AG08395 (cell line): ENCODE measurements at regions not wholly inside any gene's neighbourhood (a gene's known extent, or its start where the extent isn't known, plus 50 kb on each side); places are given as distances from the start of the nearest gene placed in this dataset.
"Not testable (repeated sequence)": the region's sequence is repeated elsewhere in the genome, so short reads cannot be mapped to it uniquely, and the experiment has no call there.

Source experiments
- DNase-seq: peaks from one replicate; pipeline ENCODE4 v3.0.0; 2012; ENCODE audit warnings: mixed read lengths, low spot score

DNA sequence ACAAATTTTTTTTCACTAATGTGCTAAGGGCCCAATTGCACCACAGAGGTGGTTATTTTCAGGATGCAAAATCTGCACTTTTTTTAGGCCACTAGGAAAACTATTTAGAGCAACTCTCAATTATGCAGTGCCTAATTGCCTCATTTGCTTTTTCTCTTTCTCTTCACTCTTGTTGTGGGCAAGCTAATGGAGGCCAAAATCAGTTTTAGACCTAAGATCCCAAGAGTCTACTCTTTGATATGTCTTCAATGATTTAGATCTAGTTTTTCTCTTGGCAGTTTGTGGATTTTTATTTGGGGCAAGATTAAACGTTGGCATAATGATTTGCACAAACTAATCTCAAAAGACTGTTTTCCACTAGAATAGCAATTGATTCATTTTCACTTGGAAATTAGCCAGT, 1996.9 kb downstream of the LRRC4C start:
- DNase-seq = no peak

DNA sequence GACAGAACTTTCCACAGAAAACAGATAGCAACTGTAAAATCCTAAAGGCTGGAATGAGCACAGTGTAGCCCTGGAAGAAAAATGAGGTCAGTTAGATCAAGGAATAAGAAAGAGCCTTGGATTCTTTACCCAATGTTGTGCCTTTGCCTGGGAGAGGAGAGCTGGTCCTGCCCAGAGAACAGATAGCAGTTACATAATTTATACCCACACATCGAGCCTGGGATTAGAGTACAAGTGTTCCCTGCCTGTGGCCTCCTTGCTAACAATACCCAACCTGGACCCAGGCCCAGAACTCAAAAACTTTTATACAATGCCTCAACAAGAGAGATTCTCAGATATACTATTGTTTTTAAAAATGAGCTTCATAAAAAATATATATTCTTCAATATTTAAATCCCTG, 1998.4 kb downstream of the LRRC4C start:
- DNase-seq = no peak

DNA sequence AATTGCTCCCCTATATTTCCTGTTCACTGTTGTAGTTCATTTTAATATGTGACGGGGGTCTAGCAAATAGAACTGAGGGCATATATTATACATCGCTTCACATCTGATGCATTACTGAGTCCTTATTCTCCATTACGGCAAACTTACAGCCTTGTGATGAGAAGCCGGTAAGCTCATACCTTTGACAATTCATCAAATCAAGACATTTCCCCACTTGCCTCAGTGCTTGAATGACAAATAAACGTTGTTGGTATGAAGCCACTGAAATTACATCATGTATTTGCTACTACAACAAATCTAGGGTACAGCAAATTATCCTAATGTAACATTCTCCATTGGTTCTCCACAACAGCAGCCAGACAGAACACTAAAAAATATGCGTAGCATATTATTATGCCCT, 1999.8 kb downstream of the LRRC4C start:
- no peak for DNase-seq

DNA sequence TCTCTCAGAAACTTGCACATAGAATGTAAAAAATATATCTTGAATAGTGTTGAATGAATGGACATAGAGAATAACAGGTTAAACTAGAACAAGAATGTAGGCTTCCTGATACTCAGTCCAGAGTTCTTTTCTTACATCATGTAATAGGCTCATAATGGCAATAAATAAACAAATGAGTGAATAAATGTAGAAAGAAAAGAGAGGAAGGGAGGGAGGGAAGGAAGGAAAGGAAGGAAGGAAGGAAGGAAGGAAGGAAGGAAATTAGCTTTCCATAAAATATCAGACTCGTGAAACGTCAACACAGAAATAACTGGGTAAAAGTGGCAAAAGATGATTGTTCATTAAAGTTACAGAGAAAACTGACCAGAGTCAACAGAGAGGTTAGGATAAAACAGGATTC, 2001.0 kb downstream of the LRRC4C start:
- DNase-seq = no peak

DNA sequence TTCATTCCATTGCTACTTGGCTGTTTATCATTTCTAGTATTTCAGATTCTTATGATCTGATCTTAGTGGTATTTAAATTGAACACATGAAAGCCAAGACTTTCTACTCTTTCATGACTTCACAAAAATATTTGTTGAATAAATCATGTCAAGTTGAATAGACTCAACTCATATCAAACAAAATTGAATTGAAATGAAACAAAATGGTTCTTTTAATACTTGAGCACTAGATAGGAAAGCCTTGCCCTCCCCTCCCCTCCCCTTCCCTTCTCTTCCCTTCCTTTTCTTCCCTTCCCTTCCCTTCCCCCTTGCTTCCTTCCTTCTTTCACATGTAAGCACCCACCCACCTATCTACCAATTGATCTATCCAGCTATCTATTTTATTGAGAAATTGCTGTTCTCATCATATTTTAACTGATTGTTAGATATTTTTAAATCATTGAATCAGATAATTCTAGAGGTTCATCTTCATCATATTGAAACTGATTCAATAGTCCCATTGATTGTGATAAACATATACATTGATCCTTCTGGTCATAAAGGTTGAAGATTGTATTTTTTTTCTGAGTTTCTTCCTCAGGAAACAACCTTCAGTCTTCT, 2015.9 kb downstream of the LRRC4C start:
- DNase-seq = no peak

DNA sequence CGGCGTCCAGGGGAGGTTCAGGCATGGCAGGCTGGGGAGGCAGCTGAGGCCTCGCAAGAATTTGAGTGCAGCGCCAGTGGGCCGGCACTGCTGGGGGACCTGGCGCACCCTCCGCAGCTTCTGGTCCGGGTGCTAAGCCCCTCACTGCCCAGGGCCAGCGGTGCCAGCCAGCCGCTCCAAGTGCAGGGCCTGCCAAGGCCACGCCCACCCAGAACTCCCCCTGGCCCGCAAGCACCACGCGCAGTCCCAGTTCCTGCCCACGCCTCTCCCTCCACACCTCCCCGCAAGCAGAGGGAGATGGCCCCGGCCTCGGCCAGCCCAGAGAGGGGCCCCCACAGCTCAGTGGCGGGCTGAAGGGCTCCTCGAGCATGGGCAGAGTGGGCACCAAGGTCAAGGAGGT, 2017.3 kb downstream of the LRRC4C start:
- DNase-seq = no peak

DNA sequence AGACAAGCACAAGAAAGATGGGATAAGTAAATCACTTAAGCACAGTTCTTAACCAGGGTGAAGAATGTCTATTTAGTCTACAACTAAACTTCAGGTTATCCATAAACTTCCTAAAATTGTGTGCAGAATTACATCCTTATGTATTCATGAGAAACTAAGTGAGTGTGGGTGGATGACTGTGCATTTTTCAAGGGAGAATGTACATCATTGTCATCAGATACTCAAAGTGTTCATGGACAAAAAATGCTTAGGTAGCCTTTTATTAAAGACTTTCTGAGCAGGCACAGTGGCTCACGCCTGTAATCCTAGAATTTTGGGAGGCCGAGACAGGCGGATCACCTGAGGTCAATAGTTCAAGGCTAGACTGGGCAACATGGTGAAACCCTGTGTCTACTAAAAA, 2023.8 kb downstream of the LRRC4C start:
- no peak for DNase-seq

DNA sequence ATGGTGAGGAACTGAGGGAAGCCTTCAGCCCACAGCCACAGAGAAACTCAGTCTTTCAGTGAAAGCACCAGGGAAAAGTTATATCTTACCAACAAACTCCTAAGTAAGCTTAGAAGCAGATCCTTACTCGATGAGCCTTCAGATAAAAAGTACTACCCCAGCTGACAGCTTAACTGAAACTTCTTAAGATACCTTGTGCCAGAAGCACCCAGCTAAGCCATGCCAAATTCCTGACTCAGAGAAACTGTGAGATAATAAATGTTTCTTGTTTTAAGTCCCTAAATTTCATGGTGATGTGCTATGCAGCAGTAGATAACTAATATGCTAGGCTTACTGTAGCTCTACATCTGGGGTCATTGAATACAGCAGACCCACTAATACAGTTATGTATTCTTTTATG, 2025.0 kb downstream of the LRRC4C start:
- DNase-seq = no peak

DNA sequence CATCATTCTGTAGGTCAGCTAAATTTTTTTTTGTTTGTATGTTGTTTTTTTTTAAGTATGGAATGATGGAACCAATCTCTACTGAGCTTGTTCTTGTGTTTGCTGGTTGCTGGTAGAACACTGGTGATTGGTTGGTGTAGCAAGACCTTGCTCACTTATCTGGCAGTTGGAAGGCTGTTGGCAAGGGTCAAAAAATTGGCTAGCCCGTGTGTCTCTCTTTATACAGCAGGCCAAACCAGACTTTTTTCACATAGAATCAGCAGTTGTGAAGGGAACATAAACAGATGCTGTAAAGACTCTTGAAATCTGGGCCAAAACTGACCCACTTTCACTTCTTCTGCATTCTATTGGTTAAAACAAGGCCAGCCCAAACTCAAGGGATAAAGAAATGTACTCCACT, 2026.5 kb downstream of the LRRC4C start:
- no peak for DNase-seq

DNA sequence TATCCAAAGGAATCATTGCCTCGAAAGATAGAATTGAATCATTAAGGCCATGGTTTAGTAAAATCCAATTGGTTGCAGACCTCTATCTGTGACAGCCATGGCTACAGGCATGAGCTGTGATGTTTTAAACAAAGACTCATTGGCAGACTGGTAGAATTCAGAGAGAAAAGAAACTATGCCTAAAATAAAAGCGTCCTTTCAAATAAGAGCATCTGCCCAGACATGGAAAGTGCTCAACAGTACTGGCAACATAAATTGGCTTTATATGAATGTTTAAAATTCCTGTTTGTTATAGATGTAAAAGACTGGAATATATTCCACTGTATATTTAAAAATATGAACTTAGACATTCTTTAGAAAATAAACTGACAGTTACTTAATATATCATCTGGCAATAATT, 2034.2 kb downstream of the LRRC4C start:
- no peak for DNase-seq

DNA sequence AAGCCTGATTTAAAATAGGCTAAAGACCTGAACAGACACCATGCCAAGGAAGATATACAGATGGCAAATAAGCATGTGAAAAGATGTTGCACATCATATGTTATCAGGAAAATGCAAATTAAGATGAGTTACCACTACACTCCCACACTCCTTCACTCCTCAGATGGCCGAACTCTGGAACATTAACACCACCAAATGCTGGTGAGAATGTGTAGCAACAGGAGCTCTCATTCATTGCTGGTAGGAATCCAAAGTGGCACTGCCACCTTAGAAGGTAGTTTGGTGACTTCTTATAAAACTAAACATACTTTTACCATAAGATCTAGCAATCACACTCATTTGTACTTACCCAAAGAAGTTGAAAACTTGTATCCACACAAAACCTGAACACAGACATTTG, 2047.3 kb downstream of the LRRC4C start:
- no peak for DNase-seq

DNA sequence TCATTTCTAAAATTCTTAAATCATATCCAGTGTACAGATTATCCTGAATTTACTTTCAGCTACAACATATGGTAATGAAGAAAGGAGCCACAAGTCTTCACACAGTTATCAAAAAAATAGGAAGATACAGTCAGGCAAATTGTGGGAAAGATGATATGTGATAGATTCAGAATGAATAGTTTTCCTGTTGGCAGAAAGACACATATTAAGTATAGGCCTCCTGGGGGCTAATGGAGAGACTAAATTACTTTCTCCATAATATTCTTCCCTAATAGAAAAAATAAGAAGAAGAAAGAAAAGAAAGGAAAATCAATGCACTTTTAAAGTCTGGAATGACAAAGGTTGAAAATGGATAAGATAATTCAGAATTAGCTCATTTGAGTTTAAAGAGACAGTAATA, 2073.5 kb downstream of the LRRC4C start:
- DNase-seq = no peak

DNA sequence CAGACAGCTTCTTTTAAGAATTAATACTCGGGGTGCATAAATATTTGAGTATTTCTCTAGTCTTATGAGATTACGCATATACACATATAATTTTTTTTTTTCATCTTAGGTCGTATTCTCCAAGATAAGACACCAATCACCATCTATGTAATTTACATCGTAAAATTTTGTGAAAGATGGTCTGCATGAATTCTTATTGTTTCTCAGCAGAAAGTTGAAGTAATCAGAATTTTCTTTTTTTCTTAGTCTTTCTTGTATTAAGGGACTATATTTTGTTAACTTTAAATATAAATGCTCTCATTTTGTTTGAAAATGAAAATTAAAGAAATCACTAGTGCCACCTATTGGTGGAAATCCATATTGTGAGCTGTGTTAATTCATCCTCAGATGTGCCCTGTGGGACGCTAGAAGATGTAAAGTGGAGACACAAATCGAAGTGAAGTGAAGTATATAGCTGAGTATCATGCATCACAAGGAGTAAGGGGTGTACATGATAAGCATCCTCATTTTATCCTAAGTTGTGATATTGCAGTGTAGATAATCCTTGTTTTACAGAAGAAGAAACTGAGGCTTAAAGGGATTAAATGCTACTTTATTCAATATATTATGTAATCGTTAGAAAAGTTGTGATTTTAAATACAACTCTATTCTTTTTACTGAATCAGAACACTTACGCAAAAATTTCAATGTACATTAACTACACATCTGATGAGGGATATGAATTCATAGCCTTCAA, 2084.3 kb downstream of the LRRC4C start:
- DNase-seq = no peak

DNA sequence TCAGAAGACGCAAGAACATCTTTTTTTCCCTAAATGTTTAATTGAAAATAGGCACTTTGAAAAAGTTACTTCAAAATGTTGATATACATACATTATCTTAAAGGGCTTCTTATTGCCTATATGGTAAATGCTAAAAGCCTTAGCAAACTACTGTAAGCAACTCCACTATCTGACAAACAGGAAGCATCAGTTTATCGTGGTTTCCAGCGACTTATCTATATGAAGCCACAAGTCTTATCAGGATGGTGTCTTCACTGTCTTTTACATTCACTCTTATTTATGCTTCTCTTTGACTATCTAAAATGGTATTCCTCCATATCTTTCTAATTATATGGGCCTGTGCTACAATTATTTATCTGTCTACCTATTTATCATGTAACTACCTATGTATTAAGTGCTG, 2091.9 kb downstream of the LRRC4C start:
- no peak for DNase-seq

DNA sequence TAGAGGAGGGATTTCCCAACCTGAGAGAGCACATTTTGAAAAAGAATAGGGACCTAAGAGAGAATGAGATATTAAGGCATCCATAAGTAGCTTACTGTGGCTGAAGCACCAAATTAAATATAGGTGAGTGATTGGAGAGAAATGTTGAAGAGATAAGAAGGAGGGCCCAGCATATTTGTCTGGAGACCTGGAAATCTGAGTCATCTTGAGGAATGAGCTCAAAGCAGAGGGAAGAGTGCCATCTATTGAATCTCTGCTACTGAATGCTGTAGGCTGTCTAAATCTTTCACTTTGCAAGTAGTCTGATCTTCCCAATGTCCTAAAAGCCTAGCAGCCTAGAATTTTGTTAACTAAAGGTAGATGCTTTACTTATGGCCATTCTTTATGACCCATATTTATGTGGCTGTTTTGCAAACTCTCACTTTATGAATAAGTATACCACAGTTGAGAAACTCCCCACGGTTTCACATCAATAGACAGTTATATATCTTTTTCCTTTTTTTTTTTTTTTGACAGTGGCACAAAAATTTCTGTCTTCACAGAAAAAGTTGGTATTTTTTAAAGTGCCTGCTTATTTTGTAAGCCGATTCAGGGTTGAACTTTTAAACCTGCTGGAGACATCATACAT, 2093.5 kb downstream of the LRRC4C start:
- no peak for DNase-seq

DNA sequence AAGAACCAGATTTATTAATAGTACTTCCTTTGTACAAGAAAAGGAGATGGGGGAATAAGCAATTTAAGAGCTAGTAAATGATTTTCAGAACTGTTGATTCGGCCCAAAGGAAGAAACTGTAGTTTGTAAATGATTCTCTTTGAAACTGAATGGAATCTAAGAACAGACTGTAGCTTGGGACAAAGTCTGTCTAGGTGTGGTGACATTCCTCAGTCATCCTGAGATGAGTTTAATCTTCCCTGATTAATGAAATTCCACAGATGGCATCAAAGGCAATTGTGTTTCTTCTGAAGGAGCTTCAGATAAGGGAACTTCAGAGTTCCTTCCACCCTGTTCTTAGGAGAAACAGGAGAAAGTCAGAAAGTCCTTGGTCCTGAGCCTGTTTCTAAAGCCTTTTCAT, 2095.9 kb downstream of the LRRC4C start:
- no peak for DNase-seq

DNA sequence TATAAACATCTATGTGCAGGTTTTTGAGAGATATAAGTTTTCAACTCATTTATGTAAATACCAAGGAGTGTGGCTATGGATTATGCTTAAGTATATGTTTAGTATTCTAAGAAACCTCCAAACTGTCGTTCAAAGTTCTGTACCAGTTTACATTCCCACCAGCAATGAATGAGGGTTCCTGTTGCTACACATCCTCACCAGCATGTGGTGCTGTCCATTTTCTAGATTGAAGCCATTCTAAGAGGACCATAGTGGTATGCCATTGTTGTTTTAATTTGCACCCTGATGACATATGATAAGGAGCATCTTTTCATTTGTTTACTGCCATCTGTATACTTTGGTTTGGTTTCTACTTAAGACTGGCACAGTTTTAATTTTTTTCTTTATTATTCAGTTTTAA, 2097.9 kb downstream of the LRRC4C start:
- no peak for DNase-seq

DNA sequence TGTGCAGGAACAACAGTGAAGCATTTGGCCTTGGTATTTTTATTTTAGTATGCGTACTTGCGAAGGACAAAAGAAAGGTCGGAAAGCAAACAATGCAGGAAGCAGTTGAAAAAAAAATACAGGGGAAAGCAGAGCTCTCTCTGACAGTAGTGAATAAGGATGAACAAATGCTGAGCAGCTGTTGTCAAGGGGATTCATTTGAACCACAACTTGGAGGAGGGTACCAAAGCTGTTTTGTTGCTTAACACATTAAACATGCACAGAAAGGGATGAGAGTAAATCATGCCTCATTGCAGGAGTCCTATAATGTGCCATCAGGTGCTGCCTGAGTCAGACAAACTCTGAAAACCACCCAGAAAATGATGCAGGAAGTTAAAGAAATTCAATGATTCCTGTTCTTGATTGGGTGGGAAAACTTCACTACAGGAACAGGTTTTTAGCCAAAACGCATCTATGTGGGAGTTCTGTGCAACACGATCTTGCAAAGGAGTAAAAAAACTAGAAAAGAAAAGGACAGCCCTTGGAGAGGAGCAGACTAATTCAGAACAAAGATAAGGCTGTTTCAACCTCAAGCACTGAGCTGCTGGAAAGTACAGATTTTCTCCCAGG, 2113.5 kb downstream of the LRRC4C start:
- DNase-seq = no peak

DNA sequence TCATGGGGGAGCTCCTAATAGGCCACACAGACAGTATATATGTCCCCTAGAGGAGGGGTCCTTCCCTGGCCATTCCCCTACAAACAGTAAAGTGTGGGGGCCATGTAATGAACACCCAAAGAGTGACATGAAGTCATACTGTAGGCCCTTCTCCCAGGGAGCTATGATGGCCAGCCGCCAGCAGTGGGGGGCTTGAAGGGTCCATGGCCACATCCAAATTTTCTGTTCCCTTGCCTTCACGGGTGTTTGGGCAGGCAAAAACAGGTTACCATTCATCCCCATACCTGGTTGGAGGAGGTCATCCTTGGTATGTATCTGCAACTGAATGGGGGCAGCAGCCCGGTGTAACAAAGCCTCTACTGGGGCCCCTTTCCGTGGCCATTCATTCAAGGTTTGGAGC, 2118.0 kb downstream of the LRRC4C start:
- DNase-seq = no peak

DNA sequence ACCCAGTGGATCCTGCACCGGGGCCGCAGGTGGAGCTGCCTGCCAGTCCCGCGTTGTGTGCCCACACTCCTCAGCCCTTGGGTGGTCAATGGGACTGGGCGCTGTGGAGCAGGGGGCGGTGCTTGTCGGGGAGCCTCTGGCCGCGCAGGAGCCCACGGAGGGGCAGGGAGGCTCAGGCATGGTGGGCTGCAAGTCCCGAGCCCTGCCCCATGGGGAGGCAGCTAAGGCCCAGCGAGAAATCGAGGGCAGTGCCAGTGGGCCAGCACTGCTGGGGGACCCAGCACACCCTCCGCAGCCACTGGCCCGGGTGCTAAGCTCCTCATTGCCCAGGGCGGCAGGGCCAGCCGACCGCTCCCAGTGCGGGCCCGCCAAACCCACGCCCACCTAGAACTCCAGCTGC, 2126.4 kb downstream of the LRRC4C start:
- not testable (repeated sequence) for DNase-seq

DNA sequence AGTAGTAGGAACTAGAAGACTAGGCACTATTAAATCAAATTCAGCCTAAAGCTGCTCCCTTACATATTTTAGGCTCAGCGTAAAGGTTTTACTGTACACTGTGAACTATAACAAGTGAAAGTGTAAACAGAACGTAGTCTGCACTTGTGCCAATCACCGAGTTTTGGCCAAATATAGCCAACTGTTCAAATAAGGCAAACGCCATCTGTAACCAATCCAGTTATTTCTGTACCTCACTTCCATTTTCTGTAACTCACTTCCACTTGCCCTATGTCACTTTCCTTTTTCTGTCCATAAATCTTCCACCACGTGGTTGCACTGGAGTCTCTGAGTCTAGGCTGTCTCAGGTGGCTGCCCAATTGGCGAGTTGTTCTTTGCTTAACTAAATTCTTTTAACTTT, 2132.2 kb downstream of the LRRC4C start:
- DNase-seq = no peak

DNA sequence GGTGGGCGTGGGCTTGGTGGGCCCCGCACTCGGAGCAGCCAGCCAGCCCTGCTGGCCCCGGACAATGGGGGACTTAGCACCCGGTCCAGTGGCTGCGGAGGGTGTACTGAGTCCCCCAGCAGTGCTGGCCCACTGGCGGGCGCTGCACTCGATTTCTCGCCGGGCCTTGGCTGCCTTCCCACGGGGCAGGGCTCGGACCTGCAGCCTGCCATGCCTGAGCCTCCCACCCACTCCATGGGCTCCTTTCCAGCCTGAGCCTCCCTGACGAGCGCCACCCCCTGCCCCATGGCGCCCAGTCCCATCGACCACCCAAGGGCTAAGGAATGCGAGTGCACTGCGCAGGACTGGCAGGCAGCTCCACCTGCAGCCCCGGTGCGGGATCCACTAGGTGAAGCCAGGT, 2147.6 kb downstream of the LRRC4C start:
- not testable (repeated sequence) for DNase-seq

DNA sequence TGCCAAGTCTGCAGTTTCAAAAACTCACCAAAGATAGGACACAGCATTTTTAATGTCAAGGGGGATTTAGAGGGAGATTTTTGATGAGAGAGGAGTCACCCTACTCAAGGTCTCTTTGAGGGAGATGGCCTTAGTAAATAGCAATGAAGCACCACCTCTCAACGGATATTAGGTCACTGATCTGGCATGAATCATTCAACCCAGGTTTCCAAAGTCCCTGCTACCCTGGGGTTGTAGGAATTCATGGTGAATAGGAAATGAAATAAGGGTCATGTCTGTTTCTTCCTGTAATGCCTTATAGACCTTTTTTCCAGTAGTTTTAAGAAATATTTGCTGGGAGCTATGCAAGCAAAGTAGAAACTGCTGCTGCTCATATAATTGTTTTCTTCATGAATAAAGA, 2154.9 kb downstream of the LRRC4C start:
- DNase-seq = no peak
